ENCODE measurements at regions not wholly inside any gene's neighbourhood (a gene's known extent, or its start where the extent isn't known, plus 50 kb on each side); places are given as distances from the start of the nearest gene placed in this dataset.

DNA sequence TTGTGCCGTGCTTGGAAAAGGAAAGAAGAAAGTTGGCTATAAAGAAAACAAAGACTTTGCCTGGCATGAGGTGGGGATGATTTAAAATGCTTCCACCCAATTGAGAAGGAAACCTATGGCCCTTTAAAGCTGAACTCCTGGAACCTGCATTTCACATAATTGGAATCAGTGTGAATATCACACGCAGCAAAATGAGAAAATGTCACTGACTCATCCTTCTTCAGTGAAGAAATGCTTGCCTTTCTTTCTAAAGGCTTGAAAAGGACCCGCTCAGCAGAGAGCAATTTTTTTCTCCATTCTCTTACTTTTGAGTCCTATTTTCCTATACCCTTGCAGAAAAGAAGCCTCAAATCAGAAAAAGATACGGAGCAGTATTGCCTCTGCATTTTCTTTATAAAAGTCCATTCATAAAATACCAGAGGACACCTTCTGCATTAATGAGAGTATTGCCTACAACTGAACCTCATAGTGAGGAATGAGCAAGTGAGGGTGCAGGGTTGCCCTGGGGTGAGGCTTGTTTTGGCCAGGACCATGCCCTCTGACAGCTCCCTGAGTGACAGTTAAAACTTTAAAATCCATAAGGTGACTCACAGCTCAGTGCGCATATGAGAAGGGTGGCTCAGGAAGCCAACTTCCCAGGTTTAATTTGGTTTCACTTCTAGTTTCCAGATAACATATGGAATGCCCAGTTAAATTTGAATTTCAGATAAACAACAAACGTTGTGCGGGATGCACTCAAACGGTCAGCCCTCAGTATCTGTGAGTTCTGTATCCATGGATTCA lies 191.9 kb upstream of the GYPC start:
- no peak for DNase-seq (ENCODE audit: extremely low read depth, low read depth)
- TF ChIP-seq, protein P1, sequence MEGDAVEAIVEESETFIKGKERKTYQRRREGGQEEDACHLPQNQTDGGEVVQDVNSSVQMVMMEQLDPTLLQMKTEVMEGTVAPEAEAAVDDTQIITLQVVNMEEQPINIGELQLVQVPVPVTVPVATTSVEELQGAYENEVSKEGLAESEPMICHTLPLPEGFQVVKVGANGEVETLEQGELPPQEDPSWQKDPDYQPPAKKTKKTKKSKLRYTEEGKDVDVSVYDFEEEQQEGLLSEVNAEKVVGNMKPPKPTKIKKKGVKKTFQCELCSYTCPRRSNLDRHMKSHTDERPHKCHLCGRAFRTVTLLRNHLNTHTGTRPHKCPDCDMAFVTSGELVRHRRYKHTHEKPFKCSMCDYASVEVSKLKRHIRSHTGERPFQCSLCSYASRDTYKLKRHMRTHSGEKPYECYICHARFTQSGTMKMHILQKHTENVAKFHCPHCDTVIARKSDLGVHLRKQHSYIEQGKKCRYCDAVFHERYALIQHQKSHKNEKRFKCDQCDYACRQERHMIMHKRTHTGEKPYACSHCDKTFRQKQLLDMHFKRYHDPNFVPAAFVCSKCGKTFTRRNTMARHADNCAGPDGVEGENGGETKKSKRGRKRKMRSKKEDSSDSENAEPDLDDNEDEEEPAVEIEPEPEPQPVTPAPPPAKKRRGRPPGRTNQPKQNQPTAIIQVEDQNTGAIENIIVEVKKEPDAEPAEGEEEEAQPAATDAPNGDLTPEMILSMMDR (IDR thresholded peaks at IDR 0.05; ENCODE audit: low read depth, low read length, missing control alignments) = no peak
- H3K4me3 ChIP-seq (replicated peaks; ENCODE audit: low read depth, low read length) = no peak overlapping the region

DNA sequence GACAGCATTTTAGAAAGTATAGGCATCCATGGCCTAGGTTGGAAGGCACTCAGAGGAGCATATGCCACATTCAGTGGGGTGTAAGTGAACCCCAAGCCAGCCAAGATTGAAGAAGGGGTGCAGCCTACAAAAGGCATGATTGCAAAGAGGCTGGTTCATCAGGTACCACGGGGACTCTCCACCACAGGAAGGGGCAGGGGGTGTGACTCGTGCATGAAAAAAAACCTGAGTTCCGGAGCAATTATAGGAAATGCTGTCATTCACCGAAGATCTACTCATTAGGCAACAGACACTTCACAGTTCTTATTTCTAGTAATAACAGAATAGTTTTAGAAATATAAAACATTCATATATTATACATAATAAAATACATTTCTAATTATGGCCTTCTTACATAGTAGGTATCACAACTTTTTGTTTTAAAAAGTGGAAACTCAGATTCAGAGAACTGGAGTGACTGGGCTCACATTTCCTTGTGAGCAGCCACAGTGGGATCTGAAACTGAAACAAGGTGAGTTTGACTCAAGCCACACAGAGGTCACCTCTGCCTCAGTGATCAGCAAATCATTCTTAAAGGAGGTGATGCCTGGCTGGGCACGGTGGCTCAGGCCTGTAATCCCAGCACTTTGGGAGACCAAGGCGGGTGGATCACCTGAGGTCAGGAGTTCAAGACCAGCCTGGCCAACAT lies 188.4 kb upstream of the GYPC start:
- H3K4me3 ChIP-seq (replicated peaks; ENCODE audit: low read depth, low read length) = no peak overlapping the region
- no peak for DNase-seq (ENCODE audit: extremely low read depth, low read depth)
- TF ChIP-seq, protein P1 (IDR thresholded peaks at IDR 0.05; ENCODE audit: low read depth, low read length, missing control alignments) = no peak

DNA sequence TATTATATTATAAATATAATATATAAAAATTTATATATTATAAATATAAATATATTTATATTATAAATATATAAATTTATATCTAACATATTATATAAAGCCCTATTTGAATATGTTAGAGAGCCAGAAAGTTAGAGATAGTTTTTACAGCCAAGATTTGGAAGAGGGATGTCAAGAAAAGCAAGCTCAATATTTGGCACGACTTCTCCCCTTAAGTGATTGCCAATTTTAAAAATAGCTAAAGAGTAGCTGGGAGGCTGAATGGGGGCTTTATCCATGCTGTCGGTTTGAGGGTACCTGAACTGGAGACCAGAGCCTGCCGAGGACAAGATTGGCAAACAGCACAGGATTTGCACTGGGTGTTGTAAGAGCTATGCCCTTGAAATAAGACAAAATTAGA lies 180.9 kb upstream of the GYPC start:
- no peak overlapping the region for H3K4me3 ChIP-seq (replicated peaks; ENCODE audit: low read depth, low read length)
- TF ChIP-seq, protein P1 (IDR thresholded peaks at IDR 0.05; ENCODE audit: low read depth, low read length, missing control alignments) = no peak

DNA sequence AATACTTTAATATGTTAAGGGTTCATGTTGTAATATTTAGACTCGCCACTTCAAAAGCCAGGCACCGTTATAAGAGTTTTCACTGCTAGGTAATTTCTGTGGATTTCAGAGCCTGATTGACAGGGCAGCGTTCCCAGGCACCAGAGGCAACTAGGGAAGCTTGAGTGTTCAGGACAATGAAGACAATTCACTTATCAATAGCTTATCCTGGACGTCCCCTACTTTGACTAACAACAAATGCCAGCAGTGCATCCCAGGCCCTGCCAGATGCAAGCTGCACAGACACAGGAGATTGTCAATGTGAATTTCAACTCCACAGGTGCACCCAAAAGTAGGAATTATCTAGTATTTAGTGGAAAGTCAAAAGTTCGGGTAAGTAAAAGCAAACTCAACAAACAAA lies 179.3 kb upstream of the GYPC start:
- DNase-seq (ENCODE audit: extremely low read depth, low read depth) = no peak
- TF ChIP-seq, protein P1 (IDR thresholded peaks at IDR 0.05; ENCODE audit: low read depth, low read length, missing control alignments) = no peak
- no peak overlapping the region for H3K4me3 ChIP-seq (replicated peaks; ENCODE audit: low read depth, low read length)

More for the DNA sequence above, 180.9 kb upstream of the GYPC start:
- no peak for DNase-seq (ENCODE audit: extremely low read depth, low read depth)

DNA sequence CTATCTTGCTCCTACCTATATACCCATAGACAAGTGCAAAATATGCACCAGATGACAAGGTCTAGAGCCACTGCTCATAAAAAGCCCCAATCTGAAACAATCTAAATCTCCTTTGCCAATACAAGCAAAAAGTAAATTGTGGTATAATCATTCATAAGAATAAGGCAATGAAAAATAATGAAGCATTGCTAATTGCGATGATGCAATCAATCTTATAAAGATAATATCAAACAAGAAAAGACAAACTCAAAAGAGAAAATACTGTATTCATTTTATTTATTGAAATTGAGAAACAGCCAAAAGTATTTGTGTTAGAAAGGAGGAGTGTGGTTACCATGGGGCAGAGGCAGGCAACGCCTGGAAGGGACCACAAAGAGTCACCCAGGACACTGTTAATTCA lies 175.9 kb upstream of the GYPC start:
- no peak overlapping the region for H3K4me3 ChIP-seq (replicated peaks; ENCODE audit: low read depth, low read length)
- TF ChIP-seq, protein P1 (IDR thresholded peaks at IDR 0.05; ENCODE audit: low read depth, low read length, missing control alignments) = no peak
- DNase-seq (ENCODE audit: extremely low read depth, low read depth) = no peak

DNA sequence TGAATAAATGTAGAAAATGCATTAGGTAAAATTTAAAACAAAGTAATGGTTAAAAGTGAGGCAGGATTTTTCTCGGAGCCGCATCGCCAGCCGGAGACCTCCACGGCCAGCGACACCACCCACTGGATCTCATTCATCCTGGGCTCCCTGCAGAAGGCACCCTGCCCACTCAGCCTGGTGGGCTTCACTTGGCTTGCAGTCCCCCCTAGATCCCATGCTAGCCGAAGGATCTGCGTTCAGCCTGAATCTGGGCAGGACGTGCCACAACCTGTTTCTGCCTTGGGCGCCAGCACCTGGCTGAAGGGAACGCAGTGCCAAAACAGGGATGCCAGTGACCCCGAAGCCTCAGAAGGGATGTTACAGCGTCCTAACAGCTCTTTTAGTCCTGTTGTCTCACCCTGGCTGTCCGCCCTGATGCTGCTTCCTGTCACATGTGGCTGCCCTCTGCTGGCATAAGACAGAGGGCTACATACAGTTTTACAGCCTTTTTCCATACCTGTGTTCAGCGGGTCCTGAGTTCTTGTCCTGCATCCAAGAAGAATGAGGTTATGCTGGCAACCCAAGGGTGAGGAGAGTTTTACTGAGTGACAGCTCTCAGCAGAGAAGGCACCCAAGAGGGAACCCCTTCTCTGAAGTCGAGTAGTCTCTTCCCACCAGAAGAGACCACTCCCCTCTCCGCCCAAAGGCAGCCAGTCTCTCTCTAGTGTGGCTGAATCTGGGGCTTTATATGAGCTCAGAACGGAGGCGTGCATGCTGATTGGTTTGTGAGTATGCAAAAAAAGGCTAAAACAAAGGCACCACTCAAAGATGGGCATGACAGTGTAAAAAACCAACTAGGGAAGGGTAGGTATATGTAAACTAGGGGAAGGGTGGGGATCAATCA lies 173.1 kb upstream of the GYPC start:
- DNase-seq (ENCODE audit: extremely low read depth, low read depth) = no peak
- TF ChIP-seq, protein P1 (IDR thresholded peaks at IDR 0.05; ENCODE audit: low read depth, low read length, missing control alignments) = no peak
- no peak overlapping the region for H3K4me3 ChIP-seq (replicated peaks; ENCODE audit: low read depth, low read length)

All from HFF-Myc (cell line).